GM18861 (cell line): ENCODE measurements at regions not wholly inside any gene's neighbourhood (a gene's known extent, or its start where the extent isn't known, plus 50 kb on each side); places are given as distances from the start of the nearest gene placed in this dataset.
"Not testable (repeated sequence)": the region's sequence is repeated elsewhere in the genome, so short reads cannot be mapped to it uniquely, and the experiment has no call there.

Experiments
- ATAC-seq: cut with Tn5 transposase; IDR thresholded peaks from one replicate; pipeline ENCODE4 v1.9.1; 2021; ENCODE audit not compliant: unreplicated experiment

DNA sequence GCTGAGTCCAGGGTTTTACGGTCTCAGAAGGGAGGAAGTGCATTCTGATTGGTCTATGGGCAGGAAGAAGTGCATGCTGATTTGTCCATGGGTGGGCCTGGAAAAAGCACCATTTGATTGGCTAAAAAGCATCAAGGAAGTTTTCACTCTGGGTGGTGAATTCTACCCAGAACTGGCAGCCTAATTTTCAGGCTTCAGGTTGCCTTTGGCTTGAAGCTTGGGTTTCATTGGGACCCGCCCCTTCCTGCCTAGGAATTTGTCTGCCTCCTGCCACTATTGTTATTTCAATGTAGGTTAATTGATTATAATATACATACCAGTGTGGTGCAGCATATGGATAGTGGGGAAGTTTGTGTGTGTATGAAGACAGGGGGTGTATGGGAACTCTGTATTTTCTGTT, 1355.9 kb downstream of the SI start:
- ATAC-seq = no peak

DNA sequence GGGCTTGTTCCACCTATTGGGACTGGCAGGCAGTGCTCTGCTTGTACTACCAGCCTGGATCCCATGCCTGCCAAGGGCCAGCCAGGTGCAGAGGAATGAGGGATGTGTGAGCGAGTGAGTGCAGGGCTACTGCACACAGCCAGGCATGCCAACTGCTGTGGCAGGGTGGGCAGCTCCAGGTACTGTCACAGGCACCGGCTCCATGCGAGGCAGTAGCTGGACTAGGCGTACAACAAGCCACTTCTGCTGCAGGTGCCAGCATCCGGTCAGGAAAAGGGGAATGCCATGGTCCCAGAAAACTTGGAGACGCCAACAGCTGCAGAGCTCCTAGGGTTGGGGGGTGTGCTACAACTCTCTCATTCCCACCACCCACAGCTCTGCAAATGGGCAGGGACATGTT, 1356.7 kb downstream of the SI start:
- ATAC-seq = no peak

DNA sequence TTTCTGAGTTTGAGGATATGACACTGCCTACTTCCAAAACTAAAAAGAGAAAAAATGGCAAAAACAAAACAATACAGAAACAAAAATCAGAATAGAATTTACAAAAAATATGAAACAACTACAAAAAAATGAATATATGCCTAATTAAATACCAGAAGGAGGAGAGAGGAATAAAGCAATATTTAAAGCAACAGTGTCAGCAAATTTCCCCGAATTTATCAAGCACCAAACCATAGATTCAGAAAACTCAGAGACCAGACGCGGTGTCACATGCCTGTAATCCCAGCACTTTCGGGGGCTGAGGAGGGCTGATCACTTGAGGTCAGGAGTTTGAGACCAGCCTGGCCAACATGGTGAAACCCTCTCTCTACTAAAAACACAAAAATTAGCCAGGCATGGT, 1360.9 kb downstream of the SI start:
- no peak for ATAC-seq

DNA sequence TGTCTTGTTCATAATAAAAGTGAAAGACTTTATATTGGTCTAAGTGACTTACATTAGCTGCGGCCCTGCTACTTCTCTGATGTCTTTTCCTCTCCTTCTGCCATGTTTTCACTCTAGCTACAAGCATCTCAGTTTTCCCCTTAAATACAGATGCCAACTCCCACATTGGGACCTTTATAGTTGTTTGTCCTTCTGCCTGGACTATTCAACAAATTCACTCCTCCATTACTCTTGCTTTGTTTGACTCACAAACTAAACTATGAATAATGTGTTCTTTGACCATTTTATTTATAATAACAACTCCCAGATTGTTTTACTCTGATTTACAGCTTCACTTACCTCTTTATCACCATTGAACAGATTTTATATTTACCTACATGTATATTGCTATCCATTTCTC, 1369.9 kb downstream of the SI start:
- no peak for ATAC-seq

DNA sequence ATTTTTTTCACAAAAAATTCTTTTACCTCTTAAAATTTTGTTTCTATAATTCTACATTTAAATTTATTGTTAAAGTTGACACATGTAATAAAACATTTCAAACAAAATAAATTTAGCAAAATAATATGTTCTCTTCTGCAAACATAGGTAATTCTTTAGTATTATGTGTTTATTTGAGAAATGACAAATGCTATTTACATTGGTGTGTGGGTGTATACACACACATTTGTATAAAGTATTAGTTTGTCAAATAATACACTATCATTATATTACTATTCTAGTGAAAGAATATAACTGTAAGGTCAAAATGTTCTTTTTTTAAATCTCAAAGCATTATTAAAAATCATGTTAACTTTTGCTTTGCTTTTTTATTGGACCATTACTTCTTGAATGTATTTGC, 1370.6 kb downstream of the SI start:
- no peak for ATAC-seq

DNA sequence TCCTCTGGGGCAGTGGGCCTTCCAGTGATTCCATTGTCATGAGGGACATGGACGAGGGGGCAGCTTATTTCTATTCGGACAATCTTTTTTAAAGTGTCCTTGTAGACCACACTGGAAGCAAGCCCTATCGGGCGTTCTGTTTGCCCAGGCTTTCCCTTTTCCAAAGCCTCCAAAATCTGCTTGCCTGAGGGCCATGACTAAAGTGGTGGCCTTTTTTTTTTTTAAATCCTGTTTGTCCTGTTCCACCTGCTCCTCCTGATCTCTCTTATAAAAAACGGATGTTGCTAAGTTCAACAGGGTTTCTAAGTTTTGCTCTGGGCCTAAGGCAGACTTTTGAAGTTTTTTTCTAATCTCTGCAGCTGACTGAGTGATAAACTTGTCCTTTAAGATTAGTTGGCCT, 1380.1 kb downstream of the SI start:
- ATAC-seq = not testable (repeated sequence)

DNA sequence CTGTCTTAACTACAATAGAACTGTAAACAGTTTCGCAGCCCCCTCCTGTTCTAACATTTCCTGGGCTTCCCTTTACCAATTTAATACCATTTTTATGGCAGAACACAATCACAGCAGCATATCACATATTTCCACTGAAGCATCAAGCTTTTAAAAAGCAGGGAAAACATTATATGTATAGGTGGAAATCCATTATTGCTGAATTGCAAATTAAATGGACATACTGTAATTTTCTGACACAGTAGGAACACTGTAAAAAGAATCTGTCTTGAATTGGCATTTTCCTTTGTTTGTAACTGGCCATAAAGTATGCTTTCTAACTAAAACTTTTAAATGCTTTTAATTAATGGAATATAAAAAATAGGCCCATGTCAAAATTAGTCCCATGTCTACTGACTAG, 1385.8 kb downstream of the SI start:
- ATAC-seq = no peak

DNA sequence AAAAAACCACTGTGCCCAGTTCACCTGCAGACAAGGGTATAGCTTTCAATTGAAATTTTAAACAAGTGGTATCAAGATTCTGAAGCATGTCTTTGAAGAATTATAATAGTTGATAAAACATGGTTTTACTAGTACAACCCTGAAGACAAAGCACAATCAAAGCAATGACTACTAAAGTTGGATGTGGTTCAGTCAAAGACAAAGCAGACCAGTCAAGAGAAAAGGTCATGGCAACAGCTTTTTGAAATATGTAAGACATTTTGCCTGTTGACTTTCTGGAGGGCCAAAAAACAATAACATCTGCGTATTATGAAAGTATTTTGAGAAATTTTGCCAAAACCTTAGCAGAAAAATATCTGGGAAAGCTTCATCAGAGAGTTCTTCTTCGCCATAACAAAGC, 1393.6 kb downstream of the SI start:
- no peak for ATAC-seq

DNA sequence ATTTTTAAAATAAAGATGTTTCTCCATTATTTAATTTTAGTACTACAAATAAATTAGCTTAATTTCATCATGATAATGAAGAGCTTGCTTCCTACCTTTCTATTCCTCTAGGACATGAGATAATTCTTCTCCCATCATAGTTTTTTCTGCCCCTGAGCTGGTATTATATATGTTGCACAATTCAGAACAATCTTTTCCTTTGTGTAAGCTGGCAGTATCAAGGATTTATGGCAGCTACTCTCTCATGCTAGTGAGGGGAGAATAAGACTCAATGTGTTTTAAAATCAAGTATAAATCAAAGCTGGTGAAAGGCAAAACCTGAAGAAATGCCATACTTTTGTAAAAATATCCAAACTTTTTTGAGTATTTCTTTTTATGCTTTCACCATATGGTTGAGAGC, 1405.3 kb downstream of the SI start:
- no peak for ATAC-seq

DNA sequence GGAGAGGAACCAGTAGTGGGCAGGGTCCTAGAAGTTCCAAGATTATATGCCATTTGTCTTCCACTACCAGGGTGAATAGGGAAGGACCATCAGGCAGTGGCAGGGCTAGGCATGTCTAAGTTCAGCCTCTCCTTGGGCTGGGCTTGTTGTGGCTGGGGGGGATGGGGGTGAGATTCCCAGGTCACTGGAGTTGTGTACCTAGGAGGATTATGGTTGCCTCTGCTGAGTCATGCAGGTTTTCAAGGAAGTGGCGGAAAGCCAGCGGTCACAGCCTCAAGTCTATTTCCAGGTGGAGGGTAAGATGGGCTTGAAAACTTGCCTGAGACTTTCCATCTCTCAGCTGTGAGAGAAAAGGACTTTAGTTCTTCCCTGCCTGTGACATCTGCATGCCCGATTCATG, 1407.1 kb downstream of the SI start:
- no peak for ATAC-seq

DNA sequence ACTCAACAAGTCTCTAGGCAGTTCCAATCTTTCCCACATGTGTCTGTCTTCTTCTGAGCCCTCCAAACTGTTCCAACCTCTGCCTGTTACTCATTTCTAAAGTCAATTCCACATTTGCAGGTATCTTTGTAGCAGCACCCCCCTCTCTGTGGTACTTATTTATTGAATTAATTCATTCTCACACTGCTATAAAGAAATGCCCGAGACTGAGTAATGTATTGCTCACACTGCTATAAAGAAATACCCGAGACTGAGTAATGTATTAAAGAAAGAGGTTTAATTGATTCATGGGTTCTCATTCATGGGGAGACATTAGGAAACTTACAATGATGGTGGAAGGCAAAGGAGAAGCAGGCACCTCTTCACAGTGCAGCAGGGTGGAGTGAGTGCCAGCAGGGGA, 1413.8 kb downstream of the SI start:
- ATAC-seq = no peak

DNA sequence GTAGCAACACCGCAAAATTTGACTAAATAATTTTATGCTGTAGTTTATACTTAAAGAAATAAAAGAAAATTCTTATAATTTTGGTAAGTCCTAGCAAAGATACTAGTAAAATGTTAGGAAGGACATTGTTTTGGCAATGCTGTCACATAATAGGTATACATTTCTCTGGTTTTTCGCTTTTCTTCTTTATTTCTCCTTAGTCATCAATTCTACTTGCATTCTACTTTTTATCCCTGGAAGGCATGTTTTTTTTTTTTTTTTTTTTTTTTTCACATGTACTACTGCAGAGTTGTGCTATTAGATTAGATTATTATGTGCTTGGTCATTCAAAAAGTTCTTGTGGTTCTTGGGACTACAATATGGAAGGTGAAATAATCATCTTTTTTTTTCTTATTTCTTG, 1421.2 kb downstream of the SI start:
- ATAC-seq = no peak

DNA sequence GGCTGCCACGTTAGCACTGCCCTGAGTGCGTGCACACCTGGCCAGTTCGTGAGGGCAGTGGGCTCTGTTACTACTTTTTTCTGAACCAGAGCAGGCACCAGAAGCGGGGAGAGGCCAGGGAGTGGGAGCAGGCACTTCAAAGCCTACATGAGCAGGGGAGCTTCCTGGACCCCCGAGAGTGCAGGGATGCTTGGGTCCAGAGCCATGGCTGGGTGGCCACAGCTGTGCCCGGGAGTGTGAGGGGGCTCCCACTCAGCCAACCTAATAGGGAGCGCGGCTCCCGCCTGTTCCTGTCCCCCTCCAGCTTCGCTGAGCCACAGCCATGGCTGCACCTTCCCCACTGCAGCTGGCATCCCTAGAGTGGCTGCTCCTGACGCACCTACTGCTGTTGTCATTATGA, 1423.3 kb downstream of the SI start:
- no peak for ATAC-seq

DNA sequence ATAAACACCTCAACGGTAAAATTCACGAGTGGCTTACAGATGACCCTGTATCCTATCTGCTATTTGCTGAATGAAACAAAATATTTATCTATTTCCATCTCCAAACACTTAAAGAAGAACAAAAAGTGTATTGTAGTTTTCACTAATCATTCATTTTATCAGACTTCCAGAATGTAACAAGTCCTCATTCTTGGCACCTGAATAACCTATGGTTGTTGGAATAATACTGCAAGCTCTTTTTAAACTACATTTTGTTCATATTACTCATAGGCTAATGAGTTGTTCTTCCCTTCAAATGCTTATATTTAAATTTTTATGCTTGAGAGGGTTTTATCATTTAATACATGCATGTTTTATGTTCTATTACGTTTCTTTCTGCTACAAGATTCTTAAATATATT, 1434.1 kb downstream of the SI start:
- ATAC-seq = no peak

DNA sequence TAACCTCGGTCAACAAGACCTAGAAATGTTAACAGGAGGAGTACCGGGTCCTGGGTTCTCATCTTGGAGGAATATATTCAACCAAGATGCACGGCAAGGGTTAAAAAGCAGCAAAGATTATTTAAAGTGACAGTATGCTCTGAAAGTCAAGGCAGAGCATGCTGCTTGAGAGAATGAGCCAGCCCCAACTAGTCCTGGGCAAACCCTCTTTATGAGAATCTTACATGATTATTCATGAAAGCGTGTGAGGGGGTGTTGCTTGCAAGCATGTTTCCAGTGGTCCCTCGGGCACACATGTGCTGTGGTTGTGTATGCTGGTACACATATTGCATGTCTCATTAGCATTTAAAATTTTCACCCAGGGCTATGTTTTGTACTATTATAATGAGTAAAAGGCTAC, 1445.6 kb downstream of the SI start:
- ATAC-seq = no peak

DNA sequence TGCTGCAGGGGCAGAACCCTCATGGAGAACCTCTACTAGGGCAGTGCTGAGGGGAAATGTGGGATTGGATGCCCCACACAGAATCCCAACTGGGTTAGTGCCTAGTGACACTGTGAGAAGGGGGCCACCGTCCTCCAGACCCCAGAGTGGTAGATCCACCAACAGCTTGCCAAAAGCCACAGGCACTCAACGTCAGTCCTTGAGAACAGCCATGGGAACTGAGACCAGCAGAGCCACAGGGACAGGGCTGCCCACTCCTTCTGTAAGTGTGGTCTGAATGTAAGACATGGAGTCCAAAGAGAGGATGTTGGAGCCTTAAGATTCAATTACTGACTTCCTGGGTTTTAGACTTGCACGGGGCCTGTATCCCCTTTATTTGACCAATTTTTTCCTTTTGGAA, 1451.5 kb downstream of the SI start:
- ATAC-seq = no peak

DNA sequence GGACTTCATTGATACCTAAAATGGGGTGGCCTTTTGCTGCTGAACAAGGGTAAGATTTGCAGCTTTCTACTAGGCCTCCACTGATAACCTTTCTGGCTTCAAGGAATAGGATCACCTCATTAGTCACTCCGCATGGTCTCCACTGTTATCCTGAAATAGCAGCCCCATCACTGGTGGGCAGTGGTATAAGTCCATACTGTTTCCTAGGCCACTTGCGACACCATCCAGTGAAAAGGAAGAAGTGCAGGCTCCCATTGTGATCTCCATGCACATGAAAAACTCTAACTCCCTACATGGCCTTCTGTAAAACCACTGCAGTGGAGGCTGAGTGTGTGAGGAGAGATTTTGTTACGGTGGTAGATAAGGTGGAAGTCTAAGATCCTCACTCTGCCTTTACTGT, 1455.9 kb downstream of the SI start:
- no peak for ATAC-seq

DNA sequence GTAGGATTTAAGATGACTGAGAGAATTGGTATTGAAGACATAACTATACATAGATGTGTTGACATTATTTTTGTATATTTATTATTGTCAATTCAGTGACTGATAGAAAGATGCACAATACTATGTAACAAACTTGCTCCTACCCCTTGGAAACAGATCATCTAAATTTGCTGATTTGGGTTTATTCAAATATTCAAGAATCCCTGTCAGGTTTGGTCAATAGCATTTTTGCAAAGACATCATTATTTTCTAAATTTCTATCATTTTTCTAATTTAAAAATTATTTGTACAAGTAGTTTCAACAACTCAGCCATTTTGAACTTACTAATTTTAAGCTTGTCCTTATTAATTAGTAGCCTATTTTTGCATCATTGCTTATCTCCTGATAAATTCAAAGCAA, 1463.4 kb downstream of the SI start:
- ATAC-seq = no peak

DNA sequence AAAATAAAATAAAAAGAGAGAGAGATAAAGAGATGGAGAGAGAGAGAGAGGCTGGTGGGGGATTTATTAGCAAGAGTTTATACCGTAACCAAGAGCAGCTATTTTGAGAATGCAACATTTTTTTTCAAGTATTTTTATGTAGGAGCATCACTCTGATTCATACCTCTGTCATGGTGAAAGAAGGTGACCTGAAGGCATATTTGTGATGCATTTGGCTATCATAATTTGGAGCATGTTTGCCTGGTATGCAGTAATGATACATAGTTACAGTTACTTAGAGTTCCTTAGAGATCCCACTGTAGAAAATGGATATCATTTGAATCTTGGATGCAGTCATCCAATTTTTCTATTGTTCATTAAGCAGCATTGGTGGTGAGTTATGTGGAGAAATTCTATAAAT, 1472.4 kb downstream of the SI start:
- ATAC-seq = no peak

DNA sequence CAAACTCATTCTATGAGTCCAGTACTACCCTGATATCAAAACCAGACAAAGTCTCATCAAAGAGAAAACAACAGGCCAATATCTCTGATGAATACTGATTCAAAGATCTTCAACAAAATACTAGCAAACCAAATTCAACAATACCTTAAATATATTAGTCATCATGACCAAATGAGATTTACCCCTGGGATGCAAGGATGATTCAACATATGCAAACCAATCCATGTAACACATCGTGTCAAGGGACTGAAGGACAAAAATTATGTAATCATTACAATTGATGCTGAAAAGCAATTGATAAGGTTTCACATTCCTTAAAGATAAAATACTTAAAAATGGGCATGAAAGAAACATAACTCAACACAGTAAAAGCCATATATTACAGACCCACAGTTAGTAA, 1476.9 kb downstream of the SI start:
- ATAC-seq = no peak

DNA sequence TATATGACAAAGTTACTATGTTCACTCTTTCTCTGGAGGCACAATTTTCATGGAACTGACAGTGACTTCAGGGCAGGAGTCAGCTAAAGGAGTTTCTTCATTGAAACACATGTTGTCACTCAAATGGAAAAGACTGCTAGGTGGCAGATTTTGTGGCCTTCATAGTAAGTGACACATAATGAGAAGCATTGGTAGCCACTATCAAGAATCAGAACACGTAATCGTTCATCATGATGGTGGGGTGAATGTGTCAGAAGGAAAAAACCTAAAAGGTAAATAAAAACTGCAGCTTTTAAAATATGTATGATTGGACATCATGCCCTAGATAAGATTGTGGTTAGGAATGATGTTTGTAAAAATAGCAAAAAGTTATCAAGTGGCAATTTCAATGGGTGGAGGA, 1491.0 kb downstream of the SI start:
- no peak for ATAC-seq

DNA sequence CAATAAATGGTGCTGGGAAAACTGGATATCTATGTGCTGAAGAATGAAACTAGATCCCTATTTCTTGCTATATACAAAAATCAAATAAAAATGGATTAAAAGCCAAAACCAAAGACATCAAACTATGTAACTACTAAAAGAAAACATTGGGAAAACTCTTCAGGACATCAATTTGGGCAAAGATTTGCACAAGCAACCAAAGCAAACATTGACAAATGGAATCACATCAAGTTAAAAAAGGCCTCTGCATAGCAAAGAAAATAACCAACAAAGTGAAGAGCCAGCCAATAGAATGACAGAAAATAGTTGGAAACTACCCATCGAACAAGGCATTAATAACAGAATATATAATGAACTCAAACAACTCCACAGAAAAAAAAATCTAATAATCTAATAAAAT, 1495.3 kb downstream of the SI start:
- no peak for ATAC-seq

DNA sequence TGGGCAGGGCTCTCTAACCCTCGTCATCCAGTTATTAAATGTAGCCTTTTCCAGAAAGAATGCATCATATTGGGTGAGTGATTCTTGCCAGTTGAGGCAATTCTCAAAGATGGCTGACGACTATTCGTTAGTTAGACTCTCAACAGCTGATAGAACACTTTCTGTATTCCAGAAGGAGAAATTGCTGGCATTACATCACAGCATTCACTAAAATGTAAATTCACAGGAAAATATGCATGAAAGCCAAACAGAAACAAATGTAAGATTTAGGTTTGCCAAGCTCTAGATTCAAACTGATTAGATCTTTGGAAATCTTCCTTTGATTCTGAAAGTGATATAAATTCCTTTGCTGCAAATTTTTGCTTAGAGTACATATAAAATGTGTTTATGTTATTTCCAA, 1501.0 kb downstream of the SI start:
- no peak for ATAC-seq

DNA sequence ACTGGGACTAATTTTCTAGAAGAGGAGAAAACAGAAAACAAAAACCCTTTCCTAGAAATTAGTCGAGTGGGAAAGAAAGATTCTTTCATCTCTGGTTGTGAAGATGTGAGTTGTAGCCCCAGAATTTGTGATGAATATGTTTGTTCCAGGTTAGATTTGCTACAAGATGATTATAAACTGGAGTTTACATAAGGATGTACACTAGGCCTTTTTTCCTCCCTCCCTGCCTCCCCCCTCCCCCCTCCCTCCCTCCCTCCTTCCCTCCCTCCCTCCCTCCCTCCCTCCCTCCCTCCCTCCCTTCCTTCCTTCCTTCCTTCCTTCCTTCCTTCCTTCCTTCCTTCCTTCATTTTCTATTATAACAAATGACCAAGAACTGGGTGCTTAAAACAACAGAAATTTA, 1502.0 kb downstream of the SI start:
- no peak for ATAC-seq
